H1 (cell line): ENCODE measurements at regions not wholly inside any gene's neighbourhood (a gene's known extent, or its start where the extent isn't known, plus 50 kb on each side); places are given as distances from the start of the nearest gene placed in this dataset.

Experiments used
- CTCF ChIA-PET: fragments of 300-600 bp; sonication (Branson Sonifier 250); formaldehyde crosslinking; loops from one replicate; lab custom pipeline; 2021; ENCODE audit not compliant: partially characterized antibody; lab: Charles Lee
- POLR2A ChIA-PET: fragments of 300-600 bp; sonication (Branson Sonifier 250); formaldehyde crosslinking; loops from one replicate; lab custom pipeline; 2021; ENCODE audit warnings: inconsistent platforms; ENCODE audit not compliant: partially characterized antibody; lab: Charles Lee
- DNase-seq, 2 experiments: peaks; one replicate each; pipeline versions ENCODE4 v3.0.0 to v3.0.0-alpha.2; 2010 to 2022; ENCODE audit warnings: low spot score in 2 of 2, low read depth in 1 of 2, mixed read lengths in 1 of 2
- FAIRE-seq: peaks from 2 replicates; lab custom pipeline; 2011; peaks lifted over from hg19 to GRCh38; lab: Jason Lieb, UNC
- H2AFZ ChIP-seq: 2 replicates; pipeline ENCODE4 v1.8.1; 2012; ENCODE audit warnings: low read length, inconsistent platforms
- H2AK5ac ChIP-seq: 2 replicates; pipeline ENCODE4 v1.6.1; 2013; ENCODE audit warnings: low read depth, low read length
- H2BK120ac ChIP-seq: replicated peaks from 2 replicates; pipeline ENCODE3; 2013; ENCODE audit warnings: low read depth, low read length, inconsistent platforms
- H2BK12ac ChIP-seq: 2 replicates; pipeline ENCODE4 v1.6.1; 2013; ENCODE audit warnings: low read depth, low read length
- H2BK15ac ChIP-seq: 2 replicates; pipeline ENCODE4 v1.6.1; 2013; ENCODE audit warnings: low read length
- H2BK20ac ChIP-seq: 2 replicates; pipeline ENCODE4 v1.6.1; 2013; ENCODE audit warnings: low read length
- H2BK5ac ChIP-seq: 2 replicates; pipeline ENCODE4 v1.6.1; 2013; ENCODE audit warnings: low read depth, low read length
- H3K14ac ChIP-seq: 2 replicates; pipeline ENCODE4 v1.6.1; 2013; ENCODE audit warnings: inconsistent platforms; ENCODE audit not compliant: insufficient read length
- H3K18ac ChIP-seq: 2 replicates; pipeline ENCODE4 v1.6.1; 2013; ENCODE audit warnings: low read length; ENCODE audit errors: extremely low read depth
- H3K23ac ChIP-seq: 2 replicates; pipeline ENCODE4 v1.6.1; 2013; ENCODE audit warnings: inconsistent platforms; ENCODE audit not compliant: insufficient read length
- H3K23me2 ChIP-seq: 2 replicates; pipeline ENCODE4 v1.6.1; 2013; ENCODE audit warnings: low read depth, low read length
- H3K27ac ChIP-seq: 2 replicates; pipeline ENCODE4 v1.6.1; 2011; ENCODE audit warnings: low read depth, low read length, inconsistent platforms
- H3K27me3 ChIP-seq, 4 experiments: replicated peaks in 1 of 4; 1 replicate in 1 of 4; 2 replicates in 3 of 4; pipeline versions ENCODE4 v1.6.1 to v1.8.1; 2011 to 2013; ENCODE audit warnings: low read length in 3 of 4, mild to moderate bottlenecking in 3 of 4, inconsistent platforms in 2 of 4, mixed read lengths in 2 of 4, moderate library complexity in 1 of 4; ENCODE audit not compliant: control insufficient read depth in 3 of 4, insufficient read depth in 3 of 4; ENCODE audit errors: extremely low read depth in 1 of 4
- H3K36me3 ChIP-seq, 4 experiments: 2 replicates each; pipeline versions ENCODE4 v1.6.1 to v1.8.1; 2011 to 2013; ENCODE audit warnings: mild to moderate bottlenecking in 4 of 4, low read length in 3 of 4, moderate library complexity in 2 of 4, control low read depth in 1 of 4, inconsistent platforms in 1 of 4; ENCODE audit not compliant: insufficient read depth in 4 of 4, control insufficient read depth in 2 of 4
- H3K4ac ChIP-seq: replicated peaks from 2 replicates; pipeline ENCODE3; 2013; ENCODE audit warnings: low read length, low read depth, mixed read lengths, inconsistent platforms; ENCODE audit not compliant: insufficient read length
- H3K4me1 ChIP-seq, 4 experiments: replicated peaks in 1 of 4; 1 replicate in 1 of 4; 2 replicates in 3 of 4; pipeline versions ENCODE4 v1.6.1 to v1.8.1; 2011 to 2013; ENCODE audit warnings: low read length in 3 of 4, inconsistent platforms in 2 of 4, mixed read lengths in 1 of 4; ENCODE audit not compliant: insufficient read depth in 4 of 4, control insufficient read depth in 3 of 4
- H3K4me2 ChIP-seq, 2 experiments: 2 replicates each; pipeline versions ENCODE4 v1.6.1 to v1.8.1; 2011 to 2013; ENCODE audit warnings: low read depth in 2 of 2, low read length in 2 of 2, control low read depth in 1 of 2, inconsistent platforms in 1 of 2, mild to moderate bottlenecking in 1 of 2; ENCODE audit not compliant: insufficient read depth in 1 of 2
- H3K4me3 ChIP-seq, 4 experiments: fragments of 200-600, 300-600 bp in 1 of 4; sonication (generic), shearing (Covaris generic), sonication (Bioruptor Twin) in 1 of 4; 2 replicates each; pipeline versions ENCODE4 v1.5.1 to v1.8.1; 2011 to 2016; ENCODE audit warnings: low read length in 4 of 4, low read depth in 3 of 4, control low read depth in 2 of 4, inconsistent platforms in 2 of 4, mild to moderate bottlenecking in 2 of 4, mixed read lengths in 1 of 4, moderate library complexity in 1 of 4; ENCODE audit not compliant: insufficient read depth in 2 of 4; ENCODE audit errors: extremely low read depth in 1 of 4
- H3K56ac ChIP-seq: replicated peaks from 2 replicates; pipeline ENCODE3; 2013; ENCODE audit warnings: low read depth, mild to moderate bottlenecking, mixed read lengths, low read length, inconsistent platforms; ENCODE audit not compliant: insufficient read length
- H3K79me1 ChIP-seq: 2 replicates; pipeline ENCODE4 v1.6.1; 2013; ENCODE audit warnings: low read depth, low read length, control low read depth
- H3K79me2 ChIP-seq, 2 experiments: 2 replicates each; pipeline versions ENCODE4 v1.6.1 to v1.8.1; 2012 to 2013; ENCODE audit warnings: low read length in 2 of 2, mild to moderate bottlenecking in 2 of 2, inconsistent platforms in 1 of 2; ENCODE audit not compliant: insufficient read depth in 2 of 2, control insufficient read depth in 1 of 2
- H3K9ac ChIP-seq, 4 experiments: replicated peaks in 1 of 4; 1 replicate in 1 of 4; 2 replicates in 3 of 4; pipeline versions ENCODE4 v1.6.1 to v1.8.1; 2011 to 2013; ENCODE audit warnings: low read depth in 3 of 4, low read length in 3 of 4, control low read depth in 2 of 4, mild to moderate bottlenecking in 2 of 4, moderate library complexity in 2 of 4, inconsistent platforms in 1 of 4; ENCODE audit errors: extremely low read depth in 1 of 4
- H3K9me3 ChIP-seq, 2 experiments: 2 replicates each; pipeline versions ENCODE4 v1.6.1 to v1.8.1; 2012 to 2013; ENCODE audit warnings: mild to moderate bottlenecking in 2 of 2, moderate library complexity in 2 of 2, control low read depth in 1 of 2, inconsistent platforms in 1 of 2, low read depth in 1 of 2, low read length in 1 of 2, mixed read lengths in 1 of 2; ENCODE audit not compliant: insufficient read depth in 2 of 2
- H4K20me1 ChIP-seq, 2 experiments: replicated peaks in 1 of 2; 2 replicates each; pipeline versions ENCODE3 to v1.8.1; 2011 to 2013; ENCODE audit warnings: inconsistent platforms in 2 of 2, low read length in 2 of 2, mild to moderate bottlenecking in 1 of 2; ENCODE audit not compliant: insufficient read depth in 2 of 2, control insufficient read depth in 1 of 2
- H4K5ac ChIP-seq: 2 replicates; pipeline ENCODE4 v1.6.1; 2013; ENCODE audit warnings: low read length, low read depth, mixed read lengths, inconsistent platforms; ENCODE audit not compliant: insufficient read length
- H4K8ac ChIP-seq: 2 replicates; pipeline ENCODE4 v1.8.0; 2013; ENCODE audit warnings: mild to moderate bottlenecking, moderate library complexity, low read length, inconsistent platforms; ENCODE audit not compliant: insufficient read depth; ENCODE audit errors: extremely low read depth
- H4K91ac ChIP-seq: replicated peaks from 2 replicates; pipeline ENCODE3; 2013; ENCODE audit warnings: low read length, mixed read lengths, inconsistent platforms; ENCODE audit not compliant: insufficient read length
- CHD2 ChIP-seq: IDR thresholded peaks from 2 replicates; pipeline ENCODE4 v1.6.1; 2012; ENCODE audit warnings: low read length, improper control_type of control experiment
- WGBS, 2 experiments: shearing (Covaris generic) in 1 of 2; methylation state at CpG; one replicate each; pipeline versions ENCODE4 v1.1.6 to v1.1.7; 2013 to 2015; ENCODE audit warnings: low lambda C conversion rate in 2 of 2, mixed read lengths in 2 of 2, inconsistent platforms in 1 of 2, low coverage in 1 of 2, missing lambda C conversion rate in 1 of 2; ENCODE audit not compliant: insufficient replicate concordance in 2 of 2, insufficient coverage in 1 of 2, insufficient read length in 1 of 2; ENCODE audit errors: extremely low coverage in 1 of 2, missing lambda C conversion rate in 1 of 2; 5-methylcytosine and 5-hydroxymethylcytosine counted together

DNA sequence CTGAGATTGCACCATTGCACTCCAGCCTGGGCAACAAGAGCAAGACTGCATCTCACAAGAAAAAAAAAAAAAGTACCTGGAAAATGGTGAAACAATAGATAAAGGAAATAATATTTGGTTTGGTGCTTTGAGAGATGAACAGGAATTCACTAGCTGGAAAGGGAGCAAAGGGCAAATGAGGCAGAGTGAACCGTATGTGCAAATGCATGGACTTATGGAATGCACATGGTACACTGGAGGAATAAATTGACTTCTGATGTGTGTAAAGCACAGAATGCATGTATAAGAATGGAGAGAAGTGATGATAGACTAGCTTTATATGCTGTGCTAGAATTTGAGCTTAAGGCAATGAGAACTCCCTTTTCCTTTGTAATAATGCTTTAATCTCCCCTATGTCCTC lies 413.3 kb downstream of the SPRY1 start:
- no peak overlapping the region for H3K4me3 ChIP-seq

More for the DNA sequence above, 413.3 kb downstream of the SPRY1 start:
- no peaks in the 10 kb centered on the region for H3K23me2 ChIP-seq
- no peaks in the 10 kb centered on the region for H3K4me1 ChIP-seq
- WGBS, 2 experiments: 90% methylated on average over 1 of the region's 1 CpG; no CpG with 5 or more reads in 1 of the 2 experiments
- no peak overlapping the region for H2BK12ac ChIP-seq
- no peak overlapping the region for H2BK20ac ChIP-seq
- no peak overlapping the region for H3K14ac ChIP-seq
- no peak overlapping the region for H2BK15ac ChIP-seq
- TF ChIP-seq CHD2: no peak
- H3K4me2 ChIP-seq: no peak overlapping the region
- H3K9me3 ChIP-seq: no peaks in the 10 kb centered on the region
- no peak overlapping the region for H3K4ac ChIP-seq
- H2AFZ ChIP-seq: no peak overlapping the region
- H3K23ac ChIP-seq: no peak overlapping the region
- H3K79me1 ChIP-seq: no peaks in the 10 kb centered on the region
- ChIA-PET POLR2A (no interaction called here), CTCF (interaction anchor here (0.6 to 1.5 kb wide), 2 partner anchors 37 to 245 kb away, joined by 3 to 4 read pairs; no protein-coding TSS in a partner anchor)
- no peak overlapping the region for H2BK120ac ChIP-seq
- H3K36me3 ChIP-seq: no peaks in the 10 kb centered on the region
- H3K27me3 ChIP-seq: peaks cover 0 to 1% (median 0%) of the 10 kb centered on the region in 4 experiments; a peak in 1 of 7 replicates
- H4K8ac ChIP-seq: no peak overlapping the region
- no peak overlapping the region for H2BK5ac ChIP-seq
- no peak overlapping the region for H4K5ac ChIP-seq
- DNase-seq: no peak
- no peak for FAIRE-seq
- H2AK5ac ChIP-seq: no peak overlapping the region
- H4K20me1 ChIP-seq: no peaks in the 10 kb centered on the region
- H3K9ac ChIP-seq: no peak overlapping the region
- no peak overlapping the region for H3K56ac ChIP-seq
- H3K79me2 ChIP-seq: no peaks in the 10 kb centered on the region
- H3K18ac ChIP-seq: no peak overlapping the region
- no peak overlapping the region for H3K27ac ChIP-seq
- no peak overlapping the region for H4K91ac ChIP-seq
